A549 (cell line): ENCODE measurements at regions not wholly inside any gene's neighbourhood (a gene's known extent, or its start where the extent isn't known, plus 50 kb on each side); places are given as distances from the start of the nearest gene placed in this dataset.
A peak's percentile ranks its signal among the peaks of the same experiment; 100 is the strongest.

Experiments used
- ATAC-seq, 2 experiments: fragments of 200-7000 bp in 1 of 2; fragments of >200 bp in 1 of 2; cut with Nextera tagmentation in 1 of 2; cut with Tn5 transposase in 1 of 2; 3 replicates each; pipeline versions ENCODE4 v1.8.0 to v1.9.1; 2018 to 2020; ENCODE audit warnings: mild to moderate bottlenecking in 1 of 2, moderate library complexity in 1 of 2
- CTCF ChIA-PET: fragments of 300-600 bp; sonication (Branson Sonifier 250); formaldehyde crosslinking; extraction: SDS; loops from one replicate; lab custom pipeline; 2021; ENCODE audit warnings: antibody characterized with exemption, inconsistent platforms; lab: Yijun Ruan, JAX
- POLR2A ChIA-PET: fragments of 350-600 bp; formaldehyde crosslinking; extraction: SDS; loops from one replicate; lab custom pipeline; 2021; ENCODE audit warnings: antibody characterized with exemption, inconsistent platforms; lab: Yijun Ruan, JAX
- DNase-seq, 2 experiments: peaks; one replicate each; pipeline versions ENCODE4 v3.0.0 to v3.0.0-alpha.2; 2011 to 2016; ENCODE audit warnings: low read depth in 1 of 2, low spot score in 1 of 2
- FAIRE-seq: peaks from 2 replicates; lab custom pipeline; 2011; peaks lifted over from hg19 to GRCh38; lab: Jason Lieb, UNC
- H3K27ac ChIP-seq, 2 experiments: fragments of >200 bp; sonication (Bioruptor Twin); formaldehyde crosslinking; 3 replicates each; pipeline ENCODE4 v1.5.1; 2016 to 2017
- H3K4me1 ChIP-seq: fragments of >200 bp; sonication (Bioruptor Twin); formaldehyde crosslinking; 3 replicates; pipeline ENCODE4 v1.6.1; 2016
- H3K4me2 ChIP-seq: fragments of >200 bp; sonication (Bioruptor Twin); formaldehyde crosslinking; 3 replicates; pipeline ENCODE4 v1.6.1; 2016
- H3K4me3 ChIP-seq: fragments of >200 bp; sonication (Bioruptor Twin); formaldehyde crosslinking; 3 replicates; pipeline ENCODE4 v1.5.1; 2016
- H3K9me3 ChIP-seq: fragments of >200 bp; sonication (Bioruptor Twin); formaldehyde crosslinking; 3 replicates; pipeline ENCODE4 v1.6.1; 2016
- FOSL2 ChIP-seq, 2 experiments: fragments of 450-650 bp in 1 of 2; fragments of >200 bp in 1 of 2; sonication (Bioruptor Twin) in 1 of 2; formaldehyde crosslinking; IDR thresholded peaks; 2 replicates each; pipeline versions ENCODE4 v1.5.0 to v1.6.1; 2016 to 2020; ENCODE audit warnings: mild to moderate bottlenecking in 1 of 2, moderate library complexity in 1 of 2
- FOXS1 ChIP-seq: fragments of 250-450 bp; sonication (Bioruptor Pico); IDR thresholded peaks from 2 replicates; pipeline ENCODE4 v1.5.0; 2020; ENCODE audit warnings: mild to moderate bottlenecking, moderate library complexity
- HOXB13 ChIP-seq: fragments of 250-450 bp; sonication (Bioruptor Pico); IDR thresholded peaks from 2 replicates; pipeline ENCODE4 v1.5.0; 2020; ENCODE audit warnings: low read depth, mild to moderate bottlenecking, moderate library complexity
- HOXB5 ChIP-seq: fragments of 250-450 bp; sonication (Bioruptor Pico); IDR thresholded peaks from 2 replicates; pipeline ENCODE4 v1.5.0; 2020; ENCODE audit warnings: mild to moderate bottlenecking, moderate library complexity
- MAFK ChIP-seq: fragments of 450-650 bp; IDR thresholded peaks from 2 replicates; pipeline ENCODE4 v1.6.1; 2014; ENCODE audit not compliant: partially characterized antibody
- MAZ ChIP-seq: fragments of 150-350 bp; IDR thresholded peaks from 2 replicates; pipeline ENCODE4 v1.6.1; 2014; ENCODE audit warnings: antibody characterized with exemption, low read depth, low read length, borderline replicate concordance
- POLR2AphosphoS2 ChIP-seq: conservative IDR thresholded peaks from 2 replicates; pipeline ENCODE4 v1.6.1; 2012; ENCODE audit warnings: low read length, improper control_type of control experiment, inconsistent platforms
- RFX5 ChIP-seq: fragments of 450-650 bp; IDR thresholded peaks from 2 replicates; pipeline ENCODE4 v1.7.1; 2014; ENCODE audit warnings: antibody characterized with exemption, mild to moderate bottlenecking, moderate library complexity
- TFCP2L1 ChIP-seq: fragments of 250-450 bp; sonication (Bioruptor Pico); IDR thresholded peaks from 2 replicates; pipeline ENCODE4 v1.5.0; 2021; ENCODE audit warnings: mild to moderate bottlenecking
- TP53 ChIP-seq: fragments of 250-450 bp; sonication (Bioruptor Pico); IDR thresholded peaks from 2 replicates; pipeline ENCODE4 v1.5.0; 2021; ENCODE audit warnings: mild to moderate bottlenecking, moderate library complexity
- ZSCAN20 ChIP-seq: fragments of 250-450 bp; sonication (Bioruptor Pico); IDR thresholded peaks from 2 replicates; pipeline ENCODE4 v1.8.0; 2022; ENCODE audit warnings: mild to moderate bottlenecking, moderate library complexity
- WGBS: methylation state at CpG from one replicate; pipeline ENCODE4 v1.1.6; 2017; ENCODE audit errors: missing lambda C conversion rate; 5-methylcytosine and 5-hydroxymethylcytosine counted together
- TF ChIP-seq, protein P1 (sequence below): IDR thresholded peaks from 2 replicates; pipeline ENCODE4 v1.6.1; 2012
- TF ChIP-seq, protein P2 (sequence below): IDR thresholded peaks from 2 replicates; pipeline ENCODE4 v1.6.1; 2012
- TF ChIP-seq, protein P3 (sequence below): IDR thresholded peaks from 2 replicates; pipeline ENCODE4 v1.6.1; 2012; ENCODE audit warnings: low read depth, borderline replicate concordance
- TF ChIP-seq, protein P4 (sequence below): fragments of 250-450 bp; sonication (Bioruptor Pico); IDR thresholded peaks from 2 replicates; pipeline ENCODE4 v1.5.0; 2020; ENCODE audit warnings: low read depth, mild to moderate bottlenecking, moderate library complexity
- TF ChIP-seq, protein P5 (sequence below): fragments of 450-650 bp; IDR thresholded peaks from 2 replicates; pipeline ENCODE4 v1.6.1; 2014; ENCODE audit warnings: antibody characterized with exemption

DNA sequence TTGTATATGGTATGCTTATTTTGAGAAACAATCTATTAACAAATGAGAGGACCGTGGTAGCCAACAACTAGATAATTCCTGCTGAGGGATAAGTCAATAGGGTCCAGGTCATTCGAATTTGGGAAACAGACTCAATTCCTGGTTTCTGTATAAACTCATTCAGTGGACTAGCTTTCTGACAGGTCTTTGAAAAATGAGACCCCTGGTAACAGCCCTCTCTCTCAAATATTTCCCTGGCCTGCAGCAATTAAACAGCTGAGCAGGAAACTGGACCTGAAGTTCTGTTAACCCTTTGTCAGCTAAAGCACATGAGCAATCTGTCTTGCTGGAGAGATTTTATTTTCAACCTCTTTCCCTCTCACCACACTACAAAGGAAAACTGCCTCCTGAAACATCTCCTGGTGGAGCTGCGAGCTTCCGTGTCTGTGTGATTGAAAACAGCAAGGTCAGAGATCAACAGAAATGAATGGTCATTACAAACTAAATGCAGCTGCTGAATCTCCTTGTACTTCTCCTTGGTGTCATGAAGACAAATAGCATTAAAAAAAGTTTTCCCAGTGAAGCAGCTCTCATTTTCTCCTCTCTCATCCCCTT is 70.3 kb upstream of the CCDC85A start:
- DNase-seq, result no peak
- FAIRE-seq, result no peak
- Histone ChIP-seq H3K9me3 (no peaks in the 10 kb centered on the region), H3K27ac (no peak overlapping the region), H3K4me3 (no peak overlapping the region), H3K4me2 (no peak overlapping the region), H3K4me1 (no peaks in the 10 kb centered on the region)
- 41% methylated on average over 4 of the region's 4 CpGs for WGBS
- ChIA-PET CTCF (interaction anchor here (1.0 to 1.2 kb wide), 3 partner anchors 17 to 395 kb away, joined by 3 to 4 read pairs (median 4); no protein-coding TSS in a partner anchor), POLR2A (no interaction called here)
- no peak for ATAC-seq
- no peak for TF ChIP-seq FOXS1 (CRISPR knock-in tag)

DNA sequence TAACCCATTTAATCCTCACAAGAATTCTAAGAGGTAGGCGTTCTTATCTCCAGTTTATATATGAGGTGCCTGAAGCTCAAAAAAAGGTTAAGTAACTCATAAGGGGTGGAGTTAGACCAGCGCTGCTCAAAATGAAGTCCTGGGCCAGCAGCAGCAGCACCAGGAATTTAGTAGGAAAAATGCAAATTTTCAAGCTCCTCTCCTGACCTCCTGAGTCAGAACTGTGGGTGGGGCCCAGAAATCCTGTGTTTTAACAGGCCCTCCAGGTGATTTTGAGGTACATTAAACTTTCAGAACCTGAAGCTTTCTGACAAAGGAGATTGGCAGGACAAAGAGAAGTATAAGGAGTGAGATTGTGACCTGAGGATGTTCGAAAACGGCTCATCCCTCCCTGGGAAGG is 66.0 kb upstream of the CCDC85A start:
- Histone ChIP-seq H3K4me3 (no peak overlapping the region), H3K4me1 (no peaks in the 10 kb centered on the region), H3K27ac (no peak overlapping the region), H3K9me3 (no peaks in the 10 kb centered on the region)
- POLR2A ChIA-PET, result no interaction called here
- no peak for FAIRE-seq
- DNase-seq, result no peak
- TF ChIP-seq HOXB13 (CRISPR knock-in tag) (no peak), HOXB5 (CRISPR knock-in tag) (no peak), RFX5 (no peak)
- TF ChIP-seq, protein P1, sequence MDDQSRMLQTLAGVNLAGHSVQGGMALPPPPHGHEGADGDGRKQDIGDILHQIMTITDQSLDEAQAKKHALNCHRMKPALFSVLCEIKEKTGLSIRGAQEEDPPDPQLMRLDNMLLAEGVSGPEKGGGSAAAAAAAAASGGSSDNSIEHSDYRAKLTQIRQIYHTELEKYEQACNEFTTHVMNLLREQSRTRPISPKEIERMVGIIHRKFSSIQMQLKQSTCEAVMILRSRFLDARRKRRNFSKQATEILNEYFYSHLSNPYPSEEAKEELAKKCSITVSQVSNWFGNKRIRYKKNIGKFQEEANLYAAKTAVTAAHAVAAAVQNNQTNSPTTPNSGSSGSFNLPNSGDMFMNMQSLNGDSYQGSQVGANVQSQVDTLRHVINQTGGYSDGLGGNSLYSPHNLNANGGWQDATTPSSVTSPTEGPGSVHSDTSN, result no peak
- TF ChIP-seq, all 56 proteins: peak for 0
- ATAC-seq, result no peak
- H3K4me2 ChIP-seq, result no peak overlapping the region
- WGBS, result 67% methylated on average over 4 of the region's 4 CpGs
- CTCF ChIA-PET, result interaction anchor here (1.7 kb wide), 1 partner anchor 10 kb away, joined by 7 read pairs; no protein-coding TSS in a partner anchor

DNA sequence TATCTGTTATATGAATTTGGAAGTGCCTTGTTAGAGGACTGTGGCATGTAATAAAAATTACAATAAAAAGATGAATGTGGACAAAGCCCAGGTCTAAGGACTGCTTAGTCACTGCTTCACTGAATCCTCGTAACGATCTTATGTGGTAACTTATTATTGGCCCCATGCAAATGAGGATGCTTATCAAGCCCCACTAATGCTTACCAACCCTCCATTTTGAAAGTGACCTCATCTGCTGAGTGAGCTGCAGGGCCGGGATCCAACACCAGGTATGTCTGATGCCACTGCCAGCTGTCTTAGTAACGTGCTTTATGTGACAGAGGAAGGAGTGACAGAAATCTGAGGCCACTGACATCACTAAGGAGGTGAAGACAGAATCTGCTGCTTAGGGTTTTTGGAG is 65.3 kb upstream of the CCDC85A start:
- no peak; a peak in 1 of 6 replicates for ATAC-seq
- no peak for DNase-seq
- WGBS, result 70% methylated on average over 4 of the region's 4 CpGs
- ChIA-PET CTCF (interaction anchor here (1.7 kb wide), 1 partner anchor 10 kb away, joined by 7 read pairs; no protein-coding TSS in a partner anchor), POLR2A (no interaction called here)
- H3K27ac ChIP-seq, result no peak overlapping the region
- no peaks in the 10 kb centered on the region for H3K4me1 ChIP-seq
- no peaks in the 10 kb centered on the region for H3K9me3 ChIP-seq
- no peak for FAIRE-seq
- TF ChIP-seq TP53 (CRISPR knock-in tag), result no peak
- TF ChIP-seq POLR2AphosphoS2, result no peak
- TF ChIP-seq FOSL2 (IDR thresholded peaks at IDR 0.05), result no peak
- no peak for TF ChIP-seq FOSL2 (CRISPR knock-in tag; IDR thresholded peaks at IDR 0.05)
- TF ChIP-seq, protein P2, sequence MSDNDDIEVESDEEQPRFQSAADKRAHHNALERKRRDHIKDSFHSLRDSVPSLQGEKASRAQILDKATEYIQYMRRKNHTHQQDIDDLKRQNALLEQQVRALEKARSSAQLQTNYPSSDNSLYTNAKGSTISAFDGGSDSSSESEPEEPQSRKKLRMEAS, result no peak
- no peak for TF ChIP-seq RFX5
- TF ChIP-seq, protein P3, sequence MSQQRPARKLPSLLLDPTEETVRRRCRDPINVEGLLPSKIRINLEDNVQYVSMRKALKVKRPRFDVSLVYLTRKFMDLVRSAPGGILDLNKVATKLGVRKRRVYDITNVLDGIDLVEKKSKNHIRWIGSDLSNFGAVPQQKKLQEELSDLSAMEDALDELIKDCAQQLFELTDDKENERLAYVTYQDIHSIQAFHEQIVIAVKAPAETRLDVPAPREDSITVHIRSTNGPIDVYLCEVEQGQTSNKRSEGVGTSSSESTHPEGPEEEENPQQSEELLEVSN, result no peak
- TF ChIP-seq HOXB13 (CRISPR knock-in tag), result no peak
- H3K4me3 ChIP-seq, result no peak overlapping the region
- no peak overlapping the region for H3K4me2 ChIP-seq

DNA sequence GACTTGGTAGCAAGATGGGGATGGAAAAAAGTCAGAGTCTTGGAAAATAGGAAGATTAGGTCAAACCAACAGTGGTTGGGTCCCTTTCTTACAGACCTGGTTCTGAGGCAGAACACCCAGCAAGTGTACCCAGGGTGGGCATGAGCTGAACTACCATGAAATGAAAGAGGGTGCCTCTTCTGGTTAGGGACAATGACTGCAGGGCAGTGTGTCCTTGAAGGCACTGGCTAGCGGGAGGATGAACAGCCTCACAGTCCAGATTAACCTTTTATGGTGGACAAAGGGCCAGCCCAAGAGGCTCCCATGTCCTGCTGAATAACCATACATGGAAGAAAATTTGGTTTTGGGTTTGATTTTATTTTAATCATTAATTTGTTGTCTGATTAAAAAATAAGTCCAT is 61.8 kb upstream of the CCDC85A start:
- Histone ChIP-seq H3K4me3 (no peak overlapping the region), H3K9me3 (no peaks in the 10 kb centered on the region), H3K4me2 (no peak overlapping the region), H3K4me1 (no peaks in the 10 kb centered on the region), H3K27ac (no peak overlapping the region)
- 80% methylated on average over 1 of the region's 1 CpG for WGBS
- ChIA-PET POLR2A (no interaction called here), CTCF (interaction anchor here (1.0 to 2.9 kb wide), 4 partner anchors 9 to 407 kb away, joined by 3 to 8 read pairs (median 5); no protein-coding TSS in a partner anchor)
- ATAC-seq (peak; percentile 44 to 68; a peak in 3 of 6 replicates), FAIRE-seq (no peak), DNase-seq (no peak)
- TF ChIP-seq, protein P4, sequence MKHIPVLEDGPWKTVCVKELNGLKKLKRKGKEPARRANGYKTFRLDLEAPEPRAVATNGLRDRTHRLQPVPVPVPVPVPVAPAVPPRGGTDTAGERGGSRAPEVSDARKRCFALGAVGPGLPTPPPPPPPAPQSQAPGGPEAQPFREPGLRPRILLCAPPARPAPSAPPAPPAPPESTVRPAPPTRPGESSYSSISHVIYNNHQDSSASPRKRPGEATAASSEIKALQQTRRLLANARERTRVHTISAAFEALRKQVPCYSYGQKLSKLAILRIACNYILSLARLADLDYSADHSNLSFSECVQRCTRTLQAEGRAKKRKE (CRISPR knock-in tag), result no peak
- TF ChIP-seq, protein P5, sequence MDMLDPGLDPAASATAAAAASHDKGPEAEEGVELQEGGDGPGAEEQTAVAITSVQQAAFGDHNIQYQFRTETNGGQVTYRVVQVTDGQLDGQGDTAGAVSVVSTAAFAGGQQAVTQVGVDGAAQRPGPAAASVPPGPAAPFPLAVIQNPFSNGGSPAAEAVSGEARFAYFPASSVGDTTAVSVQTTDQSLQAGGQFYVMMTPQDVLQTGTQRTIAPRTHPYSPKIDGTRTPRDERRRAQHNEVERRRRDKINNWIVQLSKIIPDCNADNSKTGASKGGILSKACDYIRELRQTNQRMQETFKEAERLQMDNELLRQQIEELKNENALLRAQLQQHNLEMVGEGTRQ, result no peak
- TF ChIP-seq TFCP2L1 (CRISPR knock-in tag) (no peak), MAFK (no peak), MAZ (no peak), ZSCAN20 (CRISPR knock-in tag) (no peak)
